ENCODE measurements at regions not wholly inside any gene's neighbourhood (a gene's known extent, or its start where the extent isn't known, plus 50 kb on each side); places are given as distances from the start of the nearest gene placed in this dataset.

DNA sequence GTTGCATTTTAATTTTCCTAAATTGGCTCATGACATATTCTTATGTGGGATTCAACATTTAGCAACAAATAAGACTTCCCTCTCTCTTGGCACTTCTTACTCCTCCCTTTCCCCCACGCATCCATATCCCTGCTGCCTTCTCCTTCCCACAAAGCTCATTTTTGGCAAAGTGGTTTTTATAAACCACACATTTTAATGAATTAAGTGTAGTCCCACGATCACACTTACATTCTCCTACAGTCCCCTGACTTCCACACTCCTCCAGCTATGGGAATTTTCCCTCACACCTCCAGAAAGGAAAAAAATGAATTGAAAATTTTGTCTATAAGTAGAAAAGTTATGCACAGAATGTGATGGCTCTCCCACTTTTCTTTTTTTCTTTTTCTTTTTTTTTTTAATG, 345.0 kb downstream of the CD83 start:
- Histone ChIP-seq H3K27ac (ENCODE audit: low read length) (no peak overlapping the region), H3K36me3 (ENCODE audit: control insufficient read depth, insufficient read depth, low read length) (no peaks in the 10 kb centered on the region), H3K9me3 (ENCODE audit: control insufficient read depth, insufficient read depth, low read depth, low read length) (no peaks in the 10 kb centered on the region), H3K27me3 (ENCODE audit: control insufficient read depth, insufficient read depth, low read length) (no peaks in the 10 kb centered on the region), H3K4me1 (ENCODE audit: control insufficient read depth, insufficient read depth, low read length) (no peaks in the 10 kb centered on the region), H3K4me3 (ENCODE audit: low read depth in 2 of 2, low read length in 2 of 2) (no peak overlapping the region)
- DNase-seq (ENCODE audit: low read depth, low spot score) (no peak), ATAC-seq (no peak)
- in situ Hi-C loops (cut with HindIII; ENCODE audit: low pct_unique_long_range_greater_than_20kb, low sequenced_read_pairs) (no loop called here), intact Hi-C loops (cut with micrococcal nuclease; ENCODE audit: unreplicated experiment) (no loop called here)
- TF ChIP-seq, protein P1, sequence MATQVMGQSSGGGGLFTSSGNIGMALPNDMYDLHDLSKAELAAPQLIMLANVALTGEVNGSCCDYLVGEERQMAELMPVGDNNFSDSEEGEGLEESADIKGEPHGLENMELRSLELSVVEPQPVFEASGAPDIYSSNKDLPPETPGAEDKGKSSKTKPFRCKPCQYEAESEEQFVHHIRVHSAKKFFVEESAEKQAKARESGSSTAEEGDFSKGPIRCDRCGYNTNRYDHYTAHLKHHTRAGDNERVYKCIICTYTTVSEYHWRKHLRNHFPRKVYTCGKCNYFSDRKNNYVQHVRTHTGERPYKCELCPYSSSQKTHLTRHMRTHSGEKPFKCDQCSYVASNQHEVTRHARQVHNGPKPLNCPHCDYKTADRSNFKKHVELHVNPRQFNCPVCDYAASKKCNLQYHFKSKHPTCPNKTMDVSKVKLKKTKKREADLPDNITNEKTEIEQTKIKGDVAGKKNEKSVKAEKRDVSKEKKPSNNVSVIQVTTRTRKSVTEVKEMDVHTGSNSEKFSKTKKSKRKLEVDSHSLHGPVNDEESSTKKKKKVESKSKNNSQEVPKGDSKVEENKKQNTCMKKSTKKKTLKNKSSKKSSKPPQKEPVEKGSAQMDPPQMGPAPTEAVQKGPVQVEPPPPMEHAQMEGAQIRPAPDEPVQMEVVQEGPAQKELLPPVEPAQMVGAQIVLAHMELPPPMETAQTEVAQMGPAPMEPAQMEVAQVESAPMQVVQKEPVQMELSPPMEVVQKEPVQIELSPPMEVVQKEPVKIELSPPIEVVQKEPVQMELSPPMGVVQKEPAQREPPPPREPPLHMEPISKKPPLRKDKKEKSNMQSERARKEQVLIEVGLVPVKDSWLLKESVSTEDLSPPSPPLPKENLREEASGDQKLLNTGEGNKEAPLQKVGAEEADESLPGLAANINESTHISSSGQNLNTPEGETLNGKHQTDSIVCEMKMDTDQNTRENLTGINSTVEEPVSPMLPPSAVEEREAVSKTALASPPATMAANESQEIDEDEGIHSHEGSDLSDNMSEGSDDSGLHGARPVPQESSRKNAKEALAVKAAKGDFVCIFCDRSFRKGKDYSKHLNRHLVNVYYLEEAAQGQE (IDR thresholded peaks at IDR 0.05; ENCODE audit: insufficient read depth in 1 of 2, low read depth in 2 of 2, low read length in 1 of 2): no peak
- TF ChIP-seq POLR2AphosphoS5 (IDR thresholded peaks at IDR 0.05; ENCODE audit: low read depth, low read length): no peak
- no peak for TF ChIP-seq TCF7L2 (IDR thresholded peaks at IDR 0.05; ENCODE audit: low read depth, low read length)
- TF ChIP-seq, protein P2, sequence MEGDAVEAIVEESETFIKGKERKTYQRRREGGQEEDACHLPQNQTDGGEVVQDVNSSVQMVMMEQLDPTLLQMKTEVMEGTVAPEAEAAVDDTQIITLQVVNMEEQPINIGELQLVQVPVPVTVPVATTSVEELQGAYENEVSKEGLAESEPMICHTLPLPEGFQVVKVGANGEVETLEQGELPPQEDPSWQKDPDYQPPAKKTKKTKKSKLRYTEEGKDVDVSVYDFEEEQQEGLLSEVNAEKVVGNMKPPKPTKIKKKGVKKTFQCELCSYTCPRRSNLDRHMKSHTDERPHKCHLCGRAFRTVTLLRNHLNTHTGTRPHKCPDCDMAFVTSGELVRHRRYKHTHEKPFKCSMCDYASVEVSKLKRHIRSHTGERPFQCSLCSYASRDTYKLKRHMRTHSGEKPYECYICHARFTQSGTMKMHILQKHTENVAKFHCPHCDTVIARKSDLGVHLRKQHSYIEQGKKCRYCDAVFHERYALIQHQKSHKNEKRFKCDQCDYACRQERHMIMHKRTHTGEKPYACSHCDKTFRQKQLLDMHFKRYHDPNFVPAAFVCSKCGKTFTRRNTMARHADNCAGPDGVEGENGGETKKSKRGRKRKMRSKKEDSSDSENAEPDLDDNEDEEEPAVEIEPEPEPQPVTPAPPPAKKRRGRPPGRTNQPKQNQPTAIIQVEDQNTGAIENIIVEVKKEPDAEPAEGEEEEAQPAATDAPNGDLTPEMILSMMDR (IDR thresholded peaks at IDR 0.05): no peak
- TF ChIP-seq SIN3A (IDR thresholded peaks at IDR 0.05; ENCODE audit: borderline replicate concordance, insufficient read depth, low read depth, low read length): no peak
- ChIA-PET CTCF (interaction anchor here (0.7 kb wide), 1 partner anchor 149 kb away, joined by 3 read pairs; no protein-coding TSS in a partner anchor), POLR2A (no interaction called here)
- BruUV-seq (replicated peaks): no TSS peak

DNA sequence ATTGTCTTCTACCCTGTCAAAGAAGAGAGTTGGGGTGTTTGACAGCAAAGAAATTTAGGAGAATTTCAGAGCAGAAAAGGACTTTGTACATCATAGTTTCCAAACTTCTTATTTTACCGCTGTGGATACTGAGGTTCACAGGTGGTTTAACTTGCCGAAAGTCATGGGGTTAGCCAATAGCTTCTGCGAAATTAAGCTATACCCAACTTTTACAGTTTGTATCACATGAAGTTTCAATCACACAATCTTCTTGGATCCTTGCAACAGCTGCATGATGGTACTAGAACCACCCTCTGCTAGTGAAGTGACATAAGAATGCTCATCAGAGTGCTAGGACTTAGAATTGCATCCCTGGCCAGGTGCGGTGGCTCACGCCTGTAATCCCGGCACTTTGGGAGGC, 345.5 kb downstream of the CD83 start:
- ChIA-PET CTCF (interaction anchor here (0.7 kb wide), 1 partner anchor 150 kb away, joined by 3 read pairs; no protein-coding TSS in a partner anchor), POLR2A (no interaction called here)
- H3K4me1 ChIP-seq (ENCODE audit: control insufficient read depth, insufficient read depth, low read length): no peaks in the 10 kb centered on the region
- no peaks in the 10 kb centered on the region for H3K27me3 ChIP-seq (ENCODE audit: control insufficient read depth, insufficient read depth, low read length)
- in situ Hi-C loops (cut with HindIII; ENCODE audit: low pct_unique_long_range_greater_than_20kb, low sequenced_read_pairs) (no loop called here), intact Hi-C loops (cut with micrococcal nuclease; ENCODE audit: unreplicated experiment) (no loop called here)
- no peak for TF ChIP-seq TCF7L2 (IDR thresholded peaks at IDR 0.05; ENCODE audit: low read depth, low read length)
- TF ChIP-seq, protein P2 (IDR thresholded peaks at IDR 0.05): no peak
- no peak for TF ChIP-seq POLR2AphosphoS5 (IDR thresholded peaks at IDR 0.05; ENCODE audit: low read depth, low read length)
- no peak for TF ChIP-seq SIN3A (IDR thresholded peaks at IDR 0.05; ENCODE audit: borderline replicate concordance, insufficient read depth, low read depth, low read length)
- TF ChIP-seq, protein P1 (IDR thresholded peaks at IDR 0.05; ENCODE audit: insufficient read depth in 1 of 2, low read depth in 2 of 2, low read length in 1 of 2): no peak
- ATAC-seq (no peak), DNase-seq (ENCODE audit: low read depth, low spot score) (no peak)
- BruUV-seq (replicated peaks): no TSS peak
- no peaks in the 10 kb centered on the region for H3K36me3 ChIP-seq (ENCODE audit: control insufficient read depth, insufficient read depth, low read length)
- H3K27ac ChIP-seq (ENCODE audit: low read length): no peak overlapping the region
- H3K4me3 ChIP-seq (ENCODE audit: low read depth in 2 of 2, low read length in 2 of 2): no peak overlapping the region
- no peaks in the 10 kb centered on the region for H3K9me3 ChIP-seq (ENCODE audit: control insufficient read depth, insufficient read depth, low read depth, low read length)
